HepG2 (cell line): ENCODE measurements at regions not wholly inside any gene's neighbourhood (a gene's known extent, or its start where the extent isn't known, plus 50 kb on each side); places are given as distances from the start of the nearest gene placed in this dataset.

Experiments used
- GMEB1 ChIP-seq: sonication (generic); formaldehyde crosslinking; IDR thresholded peaks from 2 replicates; pipeline ENCODE4 v1.5.1; 2020; ENCODE audit warnings: missing genetic modification reagents, mild to moderate bottlenecking, borderline replicate concordance
- HMGXB4 ChIP-seq, 2 experiments: sonication (generic) in 1 of 2; formaldehyde crosslinking in 1 of 2; IDR thresholded peaks; 2 replicates each; pipeline versions ENCODE4 v1.4.0 to v1.6.1; 2018 to 2020; ENCODE audit warnings: missing genetic modification reagents in 2 of 2, borderline replicate concordance in 1 of 2, low read depth in 1 of 2, mild to moderate bottlenecking in 1 of 2, missing biosample characterization in 1 of 2
- KAT7 ChIP-seq: IDR thresholded peaks from 2 replicates; pipeline ENCODE4 v1.6.1; 2018; ENCODE audit warnings: borderline replicate concordance, missing compliant biosample characterization
- KDM5B ChIP-seq: sonication (generic); formaldehyde crosslinking; IDR thresholded peaks from 2 replicates; pipeline ENCODE4 v1.4.0; 2020; ENCODE audit warnings: missing genetic modification reagents, mild to moderate bottlenecking, borderline replicate concordance
- KLF9 ChIP-seq: IDR thresholded peaks from 2 replicates; pipeline ENCODE4 v1.6.1; 2016; ENCODE audit warnings: low read depth
- NONO ChIP-seq, 2 experiments: fragments of 450-650 bp in 1 of 2; sonication (generic) in 1 of 2; formaldehyde crosslinking in 1 of 2; IDR thresholded peaks in 1 of 2; conservative IDR thresholded peaks in 1 of 2; 2 replicates each; pipeline versions ENCODE4 v1.6.1 to v1.8.0; 2017 to 2022; ENCODE audit warnings: mild to moderate bottlenecking in 1 of 2, missing genetic modification reagents in 1 of 2, moderate library complexity in 1 of 2
- SPEN ChIP-seq: sonication (generic); formaldehyde crosslinking; IDR thresholded peaks from 2 replicates; pipeline ENCODE4 v1.5.1; 2020; ENCODE audit warnings: low read depth, mild to moderate bottlenecking, missing genetic modification reagents
- SRY ChIP-seq: sonication (generic); formaldehyde crosslinking; IDR thresholded peaks from 2 replicates; pipeline ENCODE4 v1.8.0; 2022; ENCODE audit warnings: mild to moderate bottlenecking, missing genetic modification reagents
- ZIK1 ChIP-seq: sonication (generic); formaldehyde crosslinking; IDR thresholded peaks from 2 replicates; pipeline ENCODE4 v1.5.0; 2020; ENCODE audit warnings: mild to moderate bottlenecking, low read depth, missing genetic modification reagents, borderline replicate concordance
- ZNF292 ChIP-seq: sonication (generic); formaldehyde crosslinking; IDR thresholded peaks from 2 replicates; pipeline ENCODE4 v1.8.1; 2022; ENCODE audit warnings: mild to moderate bottlenecking, low read depth, missing genetic modification reagents, borderline replicate concordance
- ZNF3 ChIP-seq: IDR thresholded peaks from 2 replicates; pipeline ENCODE4 v1.7.0; 2017; ENCODE audit warnings: inconsistent platforms
- ZNF329 ChIP-seq: sonication (generic); formaldehyde crosslinking; IDR thresholded peaks from 2 replicates; pipeline ENCODE4 v1.9.0; 2021; ENCODE audit warnings: low read depth, mild to moderate bottlenecking, missing genetic modification reagents
- ZNF609 ChIP-seq: sonication (generic); formaldehyde crosslinking; IDR thresholded peaks from 2 replicates; pipeline ENCODE4 v1.4.0; 2020; ENCODE audit warnings: mild to moderate bottlenecking, missing genetic modification reagents, borderline replicate concordance
- ZNF772 ChIP-seq: sonication (generic); formaldehyde crosslinking; IDR thresholded peaks from 2 replicates; pipeline ENCODE4 v1.5.0; 2020; ENCODE audit warnings: mild to moderate bottlenecking, missing genetic modification reagents
- ZSCAN29 ChIP-seq: sonication (generic); formaldehyde crosslinking; conservative IDR thresholded peaks from 2 replicates; pipeline ENCODE4 v1.4.0; 2020; ENCODE audit warnings: mild to moderate bottlenecking, missing genetic modification reagents
- TF ChIP-seq, protein P1 (sequence below): sonication (generic); formaldehyde crosslinking; IDR thresholded peaks from 2 replicates; pipeline ENCODE4 v1.4.0; 2020; ENCODE audit warnings: missing genetic modification reagents, mild to moderate bottlenecking, borderline replicate concordance

- TF ChIP-seq, protein P1, sequence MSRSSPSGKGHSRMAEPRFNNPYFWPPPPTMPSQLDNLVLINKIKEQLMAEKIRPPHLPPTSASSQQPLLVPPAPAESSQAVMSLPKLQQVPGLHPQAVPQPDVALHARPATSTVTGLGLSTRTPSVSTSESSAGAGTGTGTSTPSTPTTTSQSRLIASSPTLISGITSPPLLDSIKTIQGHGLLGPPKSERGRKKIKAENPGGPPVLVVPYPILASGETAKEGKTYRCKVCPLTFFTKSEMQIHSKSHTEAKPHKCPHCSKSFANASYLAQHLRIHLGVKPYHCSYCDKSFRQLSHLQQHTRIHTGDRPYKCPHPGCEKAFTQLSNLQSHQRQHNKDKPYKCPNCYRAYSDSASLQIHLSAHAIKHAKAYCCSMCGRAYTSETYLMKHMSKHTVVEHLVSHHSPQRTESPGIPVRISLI (CRISPR knock-in tag), result peak; percentile 63; the same call in 1 of the 2 replicates
- TF ChIP-seq SPEN (CRISPR knock-in tag) (peak; percentile 38; the same call in 1 of the 2 replicates), ZNF3 (CRISPR knock-in tag) (no peak), ZNF609 (CRISPR knock-in tag) (peak; percentile 96), KDM5B (CRISPR knock-in tag) (peak; percentile 78; the same call in 1 of the 2 replicates), KLF9 (CRISPR knock-in tag) (no peak), KAT7 (peak; percentile 69; the same call in 1 of the 2 replicates), ZNF772 (CRISPR knock-in tag) (peak; percentile 67; the same call in 1 of the 2 replicates), NONO (IDR thresholded peaks at IDR 0.05) (no peak), NONO (CRISPR knock-in tag; conservative IDR thresholded peaks at IDR 0.05) (peak; percentile 93), ZNF292 (CRISPR knock-in tag) (peak; percentile 100), GMEB1 (CRISPR knock-in tag) (peak; percentile 30; the same call in 1 of the 2 replicates), ZNF329 (CRISPR knock-in tag) (peak; percentile 80; the same call in 1 of the 2 replicates), HMGXB4 (CRISPR knock-in tag; IDR thresholded peaks at IDR 0.05; ENCODE audit: borderline replicate concordance in 1 of 2, low read depth in 1 of 2) (peak in 1 of 2 experiments; percentile 57; a peak in 3 of 4 replicates), ZIK1 (CRISPR knock-in tag) (no peak), SRY (CRISPR knock-in tag) (0 out of 2 replicates have a peak, but pooled peaks have one; percentile 38), ZSCAN29 (CRISPR knock-in tag) (peak; percentile 93; the same call in 1 of the 2 replicates)
Observed at GRCh38 chr1:40919475-40920011, 57.4 kb upstream of the CITED4 start (continued).
